Smooth muscle cell (in vitro differentiated cells): ENCODE measurements at regions not wholly inside any gene's neighbourhood (a gene's known extent, or its start where the extent isn't known, plus 50 kb on each side); places are given as distances from the start of the nearest gene placed in this dataset.

Source experiments
- DNase-seq: peaks from one replicate; lab custom pipeline; 2025; ENCODE audit not compliant: unreplicated experiment; lab: John Stamatoyannopoulos, UW
- H2AFZ ChIP-seq: fragments of 200-600 bp; sonication (generic); 2 replicates; pipeline ENCODE4 v1.6.0; 2016; ENCODE audit warnings: antibody characterized with exemption, low read depth, mild to moderate bottlenecking
- H3F3A ChIP-seq: fragments of 200-600 bp; sonication (generic); 2 replicates; pipeline ENCODE4 v1.6.0; 2017; ENCODE audit warnings: antibody characterized with exemption, low read depth
- H3K27ac ChIP-seq: fragments of 200-600 bp; sonication (generic); 2 replicates; pipeline ENCODE4 v1.5.1; 2016; ENCODE audit warnings: low read depth, mild to moderate bottlenecking
- H3K27me3 ChIP-seq: fragments of 200-600 bp; sonication (generic); 2 replicates; pipeline ENCODE4 v1.6.1; 2016; ENCODE audit warnings: low read depth, mild to moderate bottlenecking
- H3K36me3 ChIP-seq: fragments of 200-600 bp; sonication (generic); 2 replicates; pipeline ENCODE4 v1.5.1; 2016; ENCODE audit warnings: low read depth
- H3K4me1 ChIP-seq: fragments of 200-600 bp; sonication (generic); 2 replicates; pipeline ENCODE4 v1.5.1; 2016; ENCODE audit warnings: low read depth
- H3K4me2 ChIP-seq: fragments of 200-600 bp; sonication (generic); 2 replicates; pipeline ENCODE4 v1.6.0; 2016; ENCODE audit warnings: mild to moderate bottlenecking
- H3K4me3 ChIP-seq: fragments of 200-600 bp; sonication (generic); 2 replicates; pipeline ENCODE4 v1.5.1; 2016; ENCODE audit warnings: mild to moderate bottlenecking
- H3K79me2 ChIP-seq: fragments of 200-600 bp; sonication (generic); 2 replicates; pipeline ENCODE4 v1.6.0; 2016; ENCODE audit warnings: low read depth, mild to moderate bottlenecking
- H3K9ac ChIP-seq: fragments of 200-600 bp; sonication (generic); 2 replicates; pipeline ENCODE4 v1.6.0; 2016; ENCODE audit warnings: low read depth
- H3K9me3 ChIP-seq: fragments of 200-600 bp; sonication (generic); replicated peaks from 2 replicates; pipeline ENCODE4 v1.5.1; 2016; ENCODE audit warnings: low read depth
- H4K20me1 ChIP-seq: fragments of 200-600 bp; sonication (generic); 2 replicates; pipeline ENCODE4 v1.6.0; 2016; ENCODE audit warnings: low read depth
- CTCF ChIP-seq: fragments of 200-600 bp; sonication (generic); IDR thresholded peaks from 2 replicates; pipeline ENCODE4 v1.5.1; 2017; ENCODE audit warnings: borderline replicate concordance, mild to moderate bottlenecking, antibody characterized with exemption; ENCODE audit not compliant: insufficient read depth, poor library complexity, severe bottlenecking
- WGBS: methylation state at CpG from one replicate; pipeline ENCODE4 v1.1.7; 2016; ENCODE audit warnings: low lambda C conversion rate; 5-methylcytosine and 5-hydroxymethylcytosine counted together

- H3K27ac ChIP-seq: no peak overlapping the region
- no peak overlapping the region for H3K9ac ChIP-seq
- H3K27me3 ChIP-seq: no peaks in the 10 kb centered on the region
- no peaks in the 10 kb centered on the region for H3K4me1 ChIP-seq
- no peaks in the 10 kb centered on the region for H3K9me3 ChIP-seq
- TF ChIP-seq CTCF: no peak
- H4K20me1 ChIP-seq: no peaks in the 10 kb centered on the region
- no peaks in the 10 kb centered on the region for H3K79me2 ChIP-seq
- H2AFZ ChIP-seq: no peak overlapping the region
- no peak overlapping the region for H3K4me3 ChIP-seq
- H3K4me2 ChIP-seq: no peak overlapping the region
- DNase-seq: no peak
- H3F3A ChIP-seq: no peaks in the 10 kb centered on the region
- no peaks in the 10 kb centered on the region for H3K36me3 ChIP-seq
- WGBS: 84% methylated on average over 5 of the region's 5 CpGs
Observed at GRCh38 chr11:27902981-27903624, 202.8 kb upstream of the BDNF start.

DNA sequence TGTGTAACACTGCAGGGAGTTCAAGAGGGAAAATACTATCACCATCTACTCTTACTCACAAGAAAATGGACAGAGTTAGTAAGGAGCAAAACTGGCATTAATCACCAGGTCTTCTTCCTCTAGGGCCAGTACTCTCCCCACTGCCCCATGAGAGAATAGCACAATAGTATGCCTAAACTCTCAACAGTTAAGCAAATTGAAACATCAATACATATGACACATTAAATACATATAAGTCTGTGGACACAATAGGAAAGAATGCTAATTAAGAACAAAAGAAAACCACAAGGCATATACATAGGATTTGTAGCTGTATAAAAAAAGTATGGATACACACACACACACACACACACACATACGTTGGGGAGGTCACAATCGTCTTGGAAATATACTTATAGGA, 197.9 kb upstream of the BDNF start:
- no peak for DNase-seq
- H3K36me3 ChIP-seq: no peaks in the 10 kb centered on the region
- WGBS: 83% methylated on average over 2 of the region's 2 CpGs
- TF ChIP-seq CTCF: no peak
- no peaks in the 10 kb centered on the region for H4K20me1 ChIP-seq
- H3K9me3 ChIP-seq: no peaks in the 10 kb centered on the region
- no peak overlapping the region for H3K27ac ChIP-seq
- no peak overlapping the region for H3K4me2 ChIP-seq
- no peak overlapping the region for H3K4me3 ChIP-seq
- no peaks in the 10 kb centered on the region for H3K79me2 ChIP-seq
- no peaks in the 10 kb centered on the region for H3K27me3 ChIP-seq
- H3F3A ChIP-seq: no peaks in the 10 kb centered on the region
- no peak overlapping the region for H2AFZ ChIP-seq
- no peak overlapping the region for H3K9ac ChIP-seq
- no peaks in the 10 kb centered on the region for H3K4me1 ChIP-seq

GRCh38 chr11:27896096-27896495, 195.8 kb upstream of the BDNF start:
- Histone ChIP-seq H3K4me1 (no peaks in the 10 kb centered on the region), H4K20me1 (no peaks in the 10 kb centered on the region), H3F3A (no peaks in the 10 kb centered on the region), H3K36me3 (no peaks in the 10 kb centered on the region), H3K27me3 (no peaks in the 10 kb centered on the region), H3K9ac (no peak overlapping the region), H3K9me3 (no peaks in the 10 kb centered on the region), H2AFZ (no peak overlapping the region), H3K4me2 (no peak overlapping the region), H3K4me3 (no peak overlapping the region), H3K79me2 (no peaks in the 10 kb centered on the region), H3K27ac (no peak overlapping the region)
- no peak for DNase-seq
- TF ChIP-seq CTCF: no peak

DNA sequence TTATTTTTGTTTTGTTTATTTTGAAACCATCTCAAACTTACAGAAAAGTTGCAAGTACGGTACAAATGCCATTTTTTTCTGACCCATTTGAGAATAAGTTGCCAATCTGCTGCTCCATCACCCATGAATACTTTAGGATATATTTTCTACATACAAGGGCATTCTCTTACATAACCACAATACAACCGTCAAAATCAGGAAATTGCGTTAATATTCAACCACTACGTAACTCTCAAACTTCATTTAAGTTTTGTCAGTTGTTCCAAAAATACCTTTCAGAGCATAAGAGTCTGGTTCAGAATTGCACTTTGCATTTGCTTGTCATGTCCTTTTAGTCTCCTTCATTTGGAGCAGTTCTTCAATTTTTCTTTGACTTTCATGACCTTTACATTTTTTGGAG, 194.3 kb upstream of the BDNF start:
- no peaks in the 10 kb centered on the region for H3K4me1 ChIP-seq
- no peaks in the 10 kb centered on the region for H3K79me2 ChIP-seq
- no peak overlapping the region for H3K9ac ChIP-seq
- H3F3A ChIP-seq: no peaks in the 10 kb centered on the region
- no peak overlapping the region for H3K4me3 ChIP-seq
- no peaks in the 10 kb centered on the region for H3K9me3 ChIP-seq
- H3K27me3 ChIP-seq: no peaks in the 10 kb centered on the region
- H2AFZ ChIP-seq: no peak overlapping the region
- H3K27ac ChIP-seq: no peak overlapping the region
- no peak for TF ChIP-seq CTCF
- DNase-seq: no peak
- no peaks in the 10 kb centered on the region for H3K36me3 ChIP-seq
- over 99% methylated on average over 4 of the region's 4 CpGs for WGBS
- H4K20me1 ChIP-seq: no peaks in the 10 kb centered on the region
- H3K4me2 ChIP-seq: no peak overlapping the region
